ENCODE measurements at regions not wholly inside any gene's neighbourhood (a gene's known extent, or its start where the extent isn't known, plus 50 kb on each side); places are given as distances from the start of the nearest gene placed in this dataset.

GRCh38 chr9:82495884-82496777 lies 507.6 kb downstream of the SPATA31D1 start:
- Histone ChIP-seq H3K4me1 (no peaks in the 10 kb centered on the region), H3K27ac (no peak overlapping the region), H3K36me3 (no peaks in the 10 kb centered on the region), H3K27me3 (no peaks in the 10 kb centered on the region), H3K9me3 (no peaks in the 10 kb centered on the region), H3K9ac (ENCODE audit: low read depth in 2 of 2, low read length in 2 of 2) (no peak overlapping the region), H3K4me3 (no peak overlapping the region)
- DNase-seq: no peak
- TF ChIP-seq CTCF (IDR thresholded peaks at IDR 0.05): no peak
- intact Hi-C loops (cut with DNase I): no loop called here

- Histone ChIP-seq H3K27me3 (no peaks in the 10 kb centered on the region), H3K9ac (ENCODE audit: low read depth in 2 of 2, low read length in 2 of 2) (no peak overlapping the region), H3K36me3 (no peaks in the 10 kb centered on the region), H3K4me3 (no peak overlapping the region), H3K4me1 (no peaks in the 10 kb centered on the region), H3K9me3 (no peaks in the 10 kb centered on the region), H3K27ac (no peak overlapping the region)
- DNase-seq: no peak
- no peak for TF ChIP-seq CTCF (IDR thresholded peaks at IDR 0.05)
- intact Hi-C loops (cut with DNase I): no loop called here
These were observed 510.2 kb downstream of the SPATA31D1 start for GRCh38 chr9:82498541-82499317.

- H3K36me3 ChIP-seq: no peaks in the 10 kb centered on the region
- no peak for DNase-seq
- no peaks in the 10 kb centered on the region for H3K9me3 ChIP-seq
- H3K9ac ChIP-seq (ENCODE audit: low read depth in 2 of 2, low read length in 2 of 2): no peak overlapping the region
- no peaks in the 10 kb centered on the region for H3K4me1 ChIP-seq
- no peak overlapping the region for H3K4me3 ChIP-seq
- no peak overlapping the region for H3K27ac ChIP-seq
- intact Hi-C loops (cut with DNase I): no loop called here
- no peaks in the 10 kb centered on the region for H3K27me3 ChIP-seq
- TF ChIP-seq CTCF (IDR thresholded peaks at IDR 0.05): no peak
These were observed 510.8 kb downstream of the SPATA31D1 start for GRCh38 chr9:82499337-82499736.

GRCh38 chr9:82504620-82505019 lies 516.0 kb downstream of the SPATA31D1 start:
- Histone ChIP-seq H3K9me3 (no peaks in the 10 kb centered on the region), H3K4me1 (no peaks in the 10 kb centered on the region), H3K27me3 (no peaks in the 10 kb centered on the region), H3K27ac (no peak overlapping the region), H3K4me3 (no peak overlapping the region), H3K36me3 (no peaks in the 10 kb centered on the region), H3K9ac (ENCODE audit: low read depth in 2 of 2, low read length in 2 of 2) (no peak overlapping the region)
- no peak for DNase-seq
- intact Hi-C loops (cut with DNase I): no loop called here
- TF ChIP-seq CTCF (IDR thresholded peaks at IDR 0.05): no peak

- TF ChIP-seq CTCF (IDR thresholded peaks at IDR 0.05): no peak
- H3K9me3 ChIP-seq: no peaks in the 10 kb centered on the region
- no peak overlapping the region for H3K27ac ChIP-seq
- H3K36me3 ChIP-seq: no peaks in the 10 kb centered on the region
- no peaks in the 10 kb centered on the region for H3K27me3 ChIP-seq
- no peak for DNase-seq
- intact Hi-C loops (cut with DNase I): no loop called here
- no peak overlapping the region for H3K4me3 ChIP-seq
- no peak overlapping the region for H3K9ac ChIP-seq (ENCODE audit: low read depth in 2 of 2, low read length in 2 of 2)
- H3K4me1 ChIP-seq: no peaks in the 10 kb centered on the region
These were observed 523.1 kb downstream of the SPATA31D1 start for GRCh38 chr9:82511626-82512025.

Data from colonic mucosa (tissue), 4 donors.